NT2/D1 (cell line): ENCODE measurements at regions not wholly inside any gene's neighbourhood (a gene's known extent, or its start where the extent isn't known, plus 50 kb on each side); places are given as distances from the start of the nearest gene placed in this dataset.

ENCODE experiments used
- SUZ12 ChIP-seq: IDR thresholded peaks from 2 replicates; pipeline ENCODE4 v1.6.1; 2011; ENCODE audit not compliant: insufficient read length, insufficient read depth; ENCODE audit errors: extremely low read depth
- YY1 ChIP-seq: IDR thresholded peaks from 2 replicates; pipeline ENCODE4 v1.6.1; 2011; ENCODE audit not compliant: insufficient read length, insufficient read depth
- ZNF274 ChIP-seq: IDR thresholded peaks from 2 replicates; pipeline ENCODE4 v1.6.1; 2011; ENCODE audit warnings: mild to moderate bottlenecking, low read depth, low read length

DNA sequence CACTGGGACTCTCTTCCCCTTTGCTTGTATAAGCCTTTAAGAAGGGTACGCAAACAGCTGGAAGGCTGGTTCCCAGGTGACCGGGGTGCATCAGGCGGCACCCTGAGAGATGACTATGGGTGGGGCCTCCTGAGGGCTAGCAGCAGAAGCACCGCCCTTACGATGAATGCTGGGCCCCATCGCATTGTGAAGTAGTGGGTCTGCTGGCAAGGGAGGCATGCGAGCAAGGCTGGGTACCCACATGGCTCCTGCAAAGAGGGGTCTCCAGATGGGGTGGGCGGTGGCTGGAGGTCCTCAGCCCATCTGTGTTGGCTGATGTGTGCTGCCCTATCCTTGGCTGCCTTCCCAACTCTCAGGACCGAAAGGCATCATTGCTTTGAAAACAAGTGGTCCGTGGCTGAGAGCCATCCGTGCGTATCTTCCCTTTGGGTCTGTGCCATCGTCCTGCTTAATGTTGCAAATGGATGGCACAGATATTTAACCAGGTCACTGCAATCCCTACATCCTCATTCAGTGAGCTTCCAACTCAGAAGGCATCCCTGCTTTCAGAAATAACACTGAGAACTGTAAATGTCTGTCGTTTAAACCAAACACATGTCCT lies 83.5 kb upstream of the GPC1 start:
- no peak for TF ChIP-seq YY1
- no peak for TF ChIP-seq ZNF274
- no peak for TF ChIP-seq SUZ12
